ENCODE measurements at regions not wholly inside any gene's neighbourhood (a gene's known extent, or its start where the extent isn't known, plus 50 kb on each side); places are given as distances from the start of the nearest gene placed in this dataset.

DNA sequence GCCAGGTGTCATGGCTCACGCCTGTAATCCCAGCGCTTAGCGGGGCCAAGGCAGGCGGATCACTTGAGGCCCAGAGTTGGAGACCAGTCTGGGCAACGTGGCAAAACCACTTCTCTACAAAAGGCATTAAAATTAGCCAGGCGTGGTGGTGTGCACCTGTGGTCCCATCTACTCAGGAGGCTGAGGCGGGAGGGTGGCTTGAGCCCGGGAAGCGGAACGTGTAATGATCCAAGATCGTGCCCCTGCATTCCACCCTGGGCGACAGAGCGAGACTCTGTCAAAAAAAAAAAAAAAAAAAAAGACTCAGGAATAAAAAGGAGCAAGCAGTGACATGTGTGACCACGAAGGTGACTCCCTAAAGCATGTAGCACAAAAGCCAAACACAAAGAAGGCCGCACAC lies 50.1 kb upstream of the SALL3 start:
- TF ChIP-seq POLR2AphosphoS5 (IDR thresholded peaks at IDR 0.05; ENCODE audit: low read depth, low read length) (no peak), POLR2A (IDR thresholded peaks at IDR 0.05; ENCODE audit: low read depth, low read length) (no peak), TAF1 (IDR thresholded peaks at IDR 0.05; ENCODE audit: borderline replicate concordance, low read depth, low read length) (no peak)

Data from GM12892 (cell line).